Skeletal muscle cell (primary cell): ENCODE measurements at regions not wholly inside any gene's neighbourhood (a gene's known extent, or its start where the extent isn't known, plus 50 kb on each side); places are given as distances from the start of the nearest gene placed in this dataset.
"Not testable (repeated sequence)": the region's sequence is repeated elsewhere in the genome, so short reads cannot be mapped to it uniquely, and the experiment has no call there.

ENCODE experiments used
- DNase-seq: peaks from one replicate; pipeline ENCODE4 v3.0.0-alpha.2; 2010; ENCODE audit warnings: low read depth
- H3K4me3 ChIP-seq: 2 replicates; pipeline ENCODE4 v1.5.1; 2011; ENCODE audit warnings: low read depth, mild to moderate bottlenecking, control low read depth, low read length, moderate library complexity

DNA sequence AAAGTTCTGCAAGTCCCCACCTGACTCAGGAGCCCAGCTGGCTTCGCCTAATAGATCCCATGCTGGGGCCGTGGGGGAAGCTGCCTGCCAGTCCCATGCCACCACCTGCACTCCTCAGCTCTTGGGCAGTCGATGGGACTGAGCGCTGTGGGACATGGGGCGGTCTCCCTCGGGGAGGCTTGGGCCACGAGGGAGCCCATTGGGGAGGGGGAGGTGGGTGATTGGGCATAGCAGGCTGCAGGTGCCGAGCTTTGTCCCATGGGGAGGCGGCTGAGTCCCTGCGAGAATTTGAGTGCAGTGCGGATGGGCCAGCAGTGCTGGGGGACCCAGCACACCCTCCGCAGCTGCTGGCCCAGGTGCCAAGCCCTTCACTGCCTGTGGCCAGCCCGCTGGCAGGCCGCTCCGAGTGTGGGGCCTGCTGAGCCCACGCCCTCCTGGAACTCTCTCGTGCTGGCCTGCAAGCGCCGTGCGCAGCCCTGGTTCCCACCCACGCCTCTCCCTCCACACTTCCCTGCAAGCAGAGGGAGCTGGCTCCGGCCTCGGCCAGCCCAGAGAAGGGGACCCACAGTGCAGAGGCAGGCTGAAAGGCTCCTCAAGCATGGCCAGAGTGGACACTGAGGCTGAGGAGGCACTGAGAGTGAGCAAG lies 467.3 kb downstream of the IRS2 start:
- no peak for DNase-seq
- no peak overlapping the region for H3K4me3 ChIP-seq

DNA sequence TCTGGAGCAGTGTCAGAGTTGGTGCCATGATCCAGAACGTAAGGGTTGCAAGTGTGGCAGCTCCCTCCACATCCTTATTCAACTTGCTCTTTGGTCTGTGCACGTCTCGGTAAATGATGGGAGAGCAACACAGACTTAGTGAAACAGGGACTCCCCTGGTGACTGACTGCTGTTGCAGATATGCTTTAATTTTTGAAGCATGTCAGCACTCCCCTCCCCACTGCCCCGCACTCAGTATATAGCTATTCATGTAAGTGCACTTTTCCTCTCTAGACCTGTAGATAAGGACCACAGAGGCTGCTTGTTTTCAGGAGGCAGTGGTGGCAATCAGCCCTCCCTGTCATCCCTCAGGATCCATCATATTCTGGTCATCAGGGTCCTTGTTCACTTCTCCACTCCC lies 470.9 kb downstream of the IRS2 start:
- DNase-seq: no peak
- H3K4me3 ChIP-seq: no peak overlapping the region

DNA sequence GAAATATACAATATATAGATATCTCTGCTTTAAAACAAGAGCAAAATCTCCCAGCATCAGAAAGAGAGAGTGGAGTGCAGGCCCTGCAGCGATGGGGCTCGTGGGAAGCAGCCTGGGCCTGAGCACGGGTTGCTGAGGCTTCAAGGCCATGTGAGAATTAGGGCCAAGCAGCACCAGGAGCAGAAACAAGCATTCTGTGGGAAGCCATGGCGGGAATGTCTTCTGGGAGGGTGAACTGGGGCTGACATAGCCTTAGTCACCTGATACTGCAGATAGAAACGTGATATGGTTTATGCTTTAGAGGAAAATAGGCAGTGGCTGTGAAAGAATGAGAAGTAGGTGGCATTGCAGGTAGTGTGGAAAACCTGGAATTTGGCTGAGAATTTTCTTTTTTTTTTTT lies 472.3 kb downstream of the IRS2 start:
- no peak for DNase-seq
- no peak overlapping the region for H3K4me3 ChIP-seq

DNA sequence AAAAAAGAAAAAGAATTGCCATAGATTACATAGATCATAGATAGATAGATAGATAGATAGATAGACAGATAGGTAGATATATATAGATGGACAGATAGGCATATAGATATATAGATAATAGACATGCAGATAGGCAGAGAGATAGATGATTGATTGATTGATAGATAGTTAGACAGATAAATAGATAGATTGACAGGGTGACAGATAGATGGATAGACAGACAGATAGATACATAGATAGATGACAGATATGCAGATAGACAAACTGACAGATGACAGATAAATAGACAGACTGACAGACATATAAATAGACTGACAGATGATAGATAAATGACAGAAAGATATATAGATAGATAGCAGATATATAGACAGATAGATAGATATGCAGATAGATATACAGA lies 474.0 kb downstream of the IRS2 start:
- H3K4me3 ChIP-seq: no peak overlapping the region
- DNase-seq: no peak

DNA sequence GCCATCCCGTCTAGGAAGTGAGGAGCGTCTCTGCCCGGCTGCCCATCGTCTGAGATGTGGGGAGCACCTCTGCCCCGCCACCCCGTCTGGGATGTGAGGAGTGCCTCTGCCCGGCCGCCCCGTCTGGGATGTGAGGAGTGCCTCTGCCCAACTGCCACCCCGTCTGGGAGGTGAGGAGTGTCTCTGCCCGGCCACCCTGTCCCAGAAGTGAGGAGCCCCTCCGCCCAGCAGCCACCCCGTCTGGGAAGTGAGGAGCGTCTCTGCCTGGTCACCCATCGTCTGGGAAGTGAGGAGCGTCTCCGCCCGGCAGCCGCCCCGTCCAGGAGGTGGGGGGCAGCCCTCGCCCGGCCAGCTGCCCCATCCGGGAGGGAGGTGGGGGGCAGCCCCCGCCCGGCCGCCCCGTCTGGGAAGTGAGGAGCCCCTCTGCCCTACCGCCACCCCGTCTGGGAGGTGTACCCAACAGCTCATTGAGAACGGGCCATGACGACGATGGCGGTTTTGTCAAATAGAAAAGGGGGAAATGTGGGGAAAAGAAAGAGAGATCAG lies 474.9 kb downstream of the IRS2 start:
- not testable (repeated sequence) for DNase-seq, H3K4me3 ChIP-seq

DNA sequence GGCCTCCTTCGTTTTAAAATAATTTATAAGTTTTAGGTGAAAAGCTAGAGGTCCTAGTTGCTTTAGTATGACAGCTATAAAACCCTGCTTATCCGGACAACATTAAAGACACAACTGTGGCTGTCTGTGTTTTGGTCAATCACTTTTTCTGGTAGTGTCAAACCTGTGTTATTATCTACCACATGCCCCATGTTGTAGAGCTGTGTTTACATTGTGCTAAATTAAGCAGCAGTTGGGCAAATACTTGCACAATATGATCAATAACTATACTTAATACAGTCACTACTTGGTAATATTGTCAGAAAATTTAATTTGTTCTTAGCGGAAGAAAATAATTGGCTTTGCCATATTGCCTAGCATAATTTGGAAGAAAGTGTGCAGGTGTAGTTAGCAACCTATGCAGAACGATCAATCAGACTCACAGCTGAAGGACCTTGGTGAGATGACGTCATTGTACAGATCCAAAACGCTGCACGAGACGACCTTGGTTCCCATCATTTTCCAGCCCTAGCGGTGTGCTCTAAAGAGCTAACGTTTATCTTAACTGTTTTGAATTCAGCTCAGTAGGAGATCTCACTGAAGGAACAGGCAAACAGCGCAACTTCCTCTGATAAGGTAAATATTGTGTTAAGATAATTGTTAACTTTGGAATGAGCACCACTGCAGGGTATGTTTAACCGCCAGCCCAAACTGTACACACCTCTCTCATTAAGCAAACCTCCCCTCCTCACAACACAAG lies 476.6 kb downstream of the IRS2 start:
- no peak overlapping the region for H3K4me3 ChIP-seq
- DNase-seq: no peak

- DNase-seq: no peak
- no peak overlapping the region for H3K4me3 ChIP-seq
These were observed 479.4 kb downstream of the IRS2 start for GRCh38 chr13:109307027-109307426.

DNA sequence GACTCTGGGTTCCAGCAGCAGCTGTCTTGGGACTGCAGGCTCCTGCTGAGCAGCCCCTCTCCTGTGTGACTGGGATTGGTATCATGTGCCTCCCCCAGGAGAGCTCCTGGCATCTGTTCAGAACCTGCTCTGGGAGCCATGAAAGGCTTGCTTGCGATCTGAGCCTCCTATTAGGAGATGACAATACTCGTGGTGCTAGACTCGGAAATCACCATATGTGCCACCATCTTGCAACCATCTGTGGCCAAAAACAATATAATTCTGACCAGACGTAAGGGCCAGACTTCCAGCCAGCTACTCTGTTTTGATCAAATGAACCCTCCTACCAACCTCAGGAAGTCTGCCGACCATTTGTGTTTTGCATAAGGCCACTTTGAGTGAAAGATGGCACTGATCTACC lies 484.7 kb downstream of the IRS2 start:
- DNase-seq: no peak

GRCh38 chr13:109301276-109301675 lies 485.1 kb downstream of the IRS2 start:
- no peak for DNase-seq
- no peak overlapping the region for H3K4me3 ChIP-seq

More for the DNA sequence above, 484.7 kb downstream of the IRS2 start:
- H3K4me3 ChIP-seq: no peak overlapping the region

DNA sequence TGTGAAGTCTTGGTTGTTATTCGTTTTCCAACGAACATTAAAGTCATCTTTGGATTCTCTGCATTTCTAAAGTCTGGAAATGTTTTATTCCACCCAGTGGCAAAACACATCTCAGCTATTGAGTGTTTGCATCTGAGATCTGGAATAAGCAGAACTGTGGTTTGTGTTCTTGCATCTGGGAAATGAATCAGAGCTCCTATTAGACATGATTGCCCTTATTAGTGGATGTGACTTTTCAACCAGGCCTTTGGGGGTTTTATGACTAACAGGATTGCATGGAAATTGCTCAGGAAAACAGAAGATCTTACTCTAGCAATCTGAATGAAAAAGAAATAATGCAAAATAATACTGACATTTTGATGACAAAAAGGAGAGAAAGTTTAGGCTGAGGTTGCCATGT lies 488.8 kb downstream of the IRS2 start:
- no peak overlapping the region for H3K4me3 ChIP-seq
- DNase-seq: peak; percentile 83

DNA sequence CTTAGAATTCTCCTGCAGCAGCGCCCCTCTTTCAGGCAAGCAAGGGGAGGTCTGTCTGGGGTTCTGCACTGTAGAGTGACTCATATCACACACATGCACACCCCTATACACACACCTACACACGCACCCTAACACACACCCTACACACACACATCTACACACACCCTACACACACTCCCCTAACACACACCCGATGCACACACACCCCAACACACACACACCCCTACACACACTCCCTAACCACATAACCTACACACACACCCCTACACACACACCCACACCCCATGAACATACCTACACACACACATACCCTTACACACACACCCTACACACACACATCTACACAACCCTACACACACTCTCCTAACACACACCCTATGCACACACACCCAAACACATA lies 493.2 kb downstream of the IRS2 start:
- no peak overlapping the region for H3K4me3 ChIP-seq
- no peak for DNase-seq

GRCh38 chr13:109288151-109288709 lies 498.2 kb downstream of the IRS2 start:
- H3K4me3 ChIP-seq: no peak overlapping the region
- DNase-seq: no peak

- H3K4me3 ChIP-seq: no peak overlapping the region
- no peak for DNase-seq
These were observed 498.8 kb downstream of the IRS2 start for GRCh38 chr13:109287553-109287952.

- no peak for DNase-seq
- no peak overlapping the region for H3K4me3 ChIP-seq
These were observed 500.8 kb downstream of the IRS2 start for GRCh38 chr13:109285586-109285985.

- H3K4me3 ChIP-seq: no peak overlapping the region
- DNase-seq: no peak
These were observed 504.3 kb downstream of the IRS2 start for GRCh38 chr13:109281903-109282635.

- no peak overlapping the region for H3K4me3 ChIP-seq
- no peak for DNase-seq
These were observed 505.1 kb downstream of the IRS2 start for GRCh38 chr13:109281017-109281902.

- no peak for DNase-seq
- no peak overlapping the region for H3K4me3 ChIP-seq
These were observed 510.1 kb downstream of the IRS2 start for GRCh38 chr13:109276261-109276660.

GRCh38 chr13:109275852-109276251 lies 510.5 kb downstream of the IRS2 start:
- DNase-seq: no peak

GRCh38 chr13:109275139-109275745 lies 511.1 kb downstream of the IRS2 start:
- H3K4me3 ChIP-seq: no peak overlapping the region
- DNase-seq: no peak

More at GRCh38 chr13:109275852-109276251, 510.5 kb downstream of the IRS2 start:
- H3K4me3 ChIP-seq: no peak overlapping the region
